NCI-H524 (cell line): ENCODE measurements at regions not wholly inside any gene's neighbourhood (a gene's known extent, or its start where the extent isn't known, plus 50 kb on each side); places are given as distances from the start of the nearest gene placed in this dataset.
"Not testable (repeated sequence)": the region's sequence is repeated elsewhere in the genome, so short reads cannot be mapped to it uniquely, and the experiment has no call there.

Source experiments
- DNase-seq, 2 experiments: peaks; one replicate each; lab custom pipeline; 2025; lab: John Stamatoyannopoulos, UW

GRCh38 chr5:32931438-32931837 lies 220.3 kb downstream of the NPR3 start:
- DNase-seq, result not testable (repeated sequence)

DNA sequence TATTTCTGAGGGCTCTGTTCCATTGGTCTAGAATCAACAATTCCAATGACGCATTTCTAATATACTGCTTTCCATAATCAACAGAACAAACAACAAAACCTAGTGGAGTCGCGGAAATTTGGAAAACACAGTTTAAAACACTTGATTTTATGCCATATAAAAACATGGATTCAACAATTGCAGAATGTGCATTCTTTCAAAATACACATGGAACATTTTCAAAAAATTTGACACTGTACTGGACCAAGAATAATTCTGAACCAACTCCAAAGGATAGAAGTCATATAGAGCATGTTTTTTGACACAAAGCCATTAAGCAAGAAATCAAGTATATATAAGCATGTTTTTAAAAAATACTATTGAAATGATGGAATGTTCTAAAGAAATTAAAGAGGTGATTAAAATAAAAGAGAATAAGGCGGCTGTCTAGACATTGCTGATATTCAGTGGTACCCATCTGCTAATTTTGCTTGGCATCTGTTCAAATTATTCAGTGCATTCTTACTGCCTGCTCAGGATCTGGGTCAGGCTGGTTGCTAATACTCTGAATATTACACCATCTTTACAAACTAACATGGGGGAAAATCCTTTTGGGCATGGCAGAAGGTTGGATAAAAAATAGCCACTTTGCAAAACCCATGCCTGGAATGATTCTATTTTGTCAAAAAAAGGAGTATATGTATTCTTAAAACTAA lies 221.3 kb downstream of the NPR3 start:
- no peak for DNase-seq

DNA sequence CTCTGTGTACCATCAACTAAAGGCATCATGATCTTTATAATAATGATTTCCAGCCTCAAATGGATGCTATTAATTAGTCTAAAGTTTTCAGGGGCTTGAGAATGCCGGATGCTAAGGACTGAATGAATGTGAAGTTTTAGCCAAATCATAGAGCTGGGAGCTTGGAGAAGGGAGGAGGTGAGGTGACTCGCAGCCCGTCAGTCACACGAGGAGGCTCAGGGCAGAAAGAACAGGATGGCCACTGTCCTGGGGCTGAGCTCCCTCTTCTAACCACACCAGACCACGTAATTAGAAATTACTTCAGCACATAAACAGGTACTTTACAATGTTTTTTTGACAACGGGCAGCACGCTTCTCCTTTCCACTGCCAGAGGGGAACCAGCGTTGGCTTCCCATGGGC lies 222.6 kb downstream of the NPR3 start:
- DNase-seq, result no peak

DNA sequence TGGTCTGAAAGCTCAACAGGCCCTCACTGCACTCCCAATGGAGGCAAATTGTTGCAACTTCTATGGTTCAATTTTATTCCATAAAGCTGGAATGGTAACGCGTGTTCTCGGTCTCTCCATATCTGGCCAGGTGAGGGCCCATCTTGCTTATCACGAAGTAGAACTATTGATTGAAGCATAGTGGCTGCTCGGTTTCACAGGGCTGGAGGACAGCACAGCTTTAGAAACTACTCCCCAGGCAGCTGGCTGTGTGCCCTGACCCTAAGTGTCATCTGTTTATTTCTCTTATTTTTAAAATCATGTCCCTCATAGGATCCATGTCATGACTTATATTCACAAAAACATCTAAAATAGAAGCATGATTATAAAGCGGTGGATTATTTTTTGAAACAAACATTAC lies 223.4 kb downstream of the NPR3 start:
- no peak for DNase-seq

GRCh38 chr5:32935283-32935682 lies 224.2 kb downstream of the NPR3 start:
- DNase-seq, result no peak

GRCh38 chr5:32936329-32936728 lies 225.2 kb downstream of the NPR3 start:
- DNase-seq, result no peak

- DNase-seq, result peak in 1 of 2 experiments; percentile 28
Observed at GRCh38 chr5:32942225-32942989, 231.3 kb downstream of the NPR3 start.

DNA sequence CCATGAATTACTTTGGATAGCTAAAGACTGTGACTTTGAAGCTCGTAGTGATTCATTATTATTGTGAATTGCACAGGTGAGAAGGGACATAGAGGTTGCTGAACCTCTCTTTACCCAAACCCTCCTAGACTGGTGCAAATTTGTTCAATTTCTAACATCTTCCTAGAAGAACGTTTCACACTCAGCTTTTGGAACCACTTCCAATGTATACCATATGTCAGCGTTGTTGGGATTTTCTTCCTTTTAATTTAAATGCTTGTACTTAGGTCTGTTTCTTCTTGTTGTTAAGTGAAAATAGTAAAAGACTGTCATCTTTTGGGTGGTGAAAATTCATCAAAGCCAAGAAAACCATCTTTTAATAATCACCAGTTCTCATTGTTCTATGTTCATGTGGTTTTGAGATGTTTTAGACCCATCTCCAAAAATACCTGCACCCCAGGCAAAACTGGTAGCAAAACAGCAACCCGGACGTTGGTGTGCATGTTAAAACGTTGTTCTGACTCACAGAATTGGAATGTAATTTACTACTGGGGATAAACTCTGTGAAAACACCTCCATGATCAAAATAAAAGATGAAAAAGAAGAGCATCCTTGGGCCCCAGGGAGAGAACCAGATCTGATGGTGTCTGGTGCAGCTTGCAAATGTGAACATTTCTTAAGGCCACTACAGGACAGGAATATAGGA lies 238.3 kb downstream of the NPR3 start:
- DNase-seq, result no peak

DNA sequence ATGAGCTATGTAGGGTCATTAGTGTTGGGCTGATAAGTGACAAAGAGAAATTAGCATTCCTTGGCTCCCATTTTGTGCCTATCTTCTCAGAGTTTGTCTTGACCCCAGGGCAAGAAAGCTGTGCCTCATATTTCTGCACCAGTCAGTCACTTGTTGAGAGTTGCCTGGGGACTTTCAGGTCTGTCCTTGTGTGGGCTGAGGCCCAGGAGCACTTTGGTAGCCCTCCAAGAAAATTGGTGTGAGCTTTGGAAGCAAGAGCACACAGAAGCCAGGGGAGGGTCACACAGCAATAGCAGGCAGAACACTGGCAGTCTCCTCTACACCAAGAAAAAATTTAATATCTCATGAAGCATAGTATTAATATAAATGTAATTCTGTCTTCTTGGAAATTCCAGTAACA lies 239.9 kb downstream of the NPR3 start:
- no peak for DNase-seq

DNA sequence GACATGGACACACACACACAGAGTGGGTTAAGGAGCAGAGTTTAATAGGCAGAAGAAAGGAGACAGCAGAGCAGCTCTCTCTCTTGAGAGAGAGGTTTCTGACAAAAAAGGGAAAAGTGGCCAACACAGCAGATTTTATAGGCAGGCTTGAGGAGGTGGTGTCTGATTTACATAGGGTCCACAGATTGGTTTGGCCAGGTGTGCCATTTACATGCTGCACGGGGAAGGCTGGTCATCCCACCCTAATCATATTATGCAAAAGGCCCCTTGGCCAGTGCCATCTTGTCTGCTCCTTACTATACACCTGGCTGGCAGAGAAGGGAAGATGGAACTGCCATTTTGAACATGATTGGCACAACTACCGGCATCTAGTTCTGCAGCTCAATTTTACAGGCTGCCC lies 240.8 kb downstream of the NPR3 start:
- no peak for DNase-seq

DNA sequence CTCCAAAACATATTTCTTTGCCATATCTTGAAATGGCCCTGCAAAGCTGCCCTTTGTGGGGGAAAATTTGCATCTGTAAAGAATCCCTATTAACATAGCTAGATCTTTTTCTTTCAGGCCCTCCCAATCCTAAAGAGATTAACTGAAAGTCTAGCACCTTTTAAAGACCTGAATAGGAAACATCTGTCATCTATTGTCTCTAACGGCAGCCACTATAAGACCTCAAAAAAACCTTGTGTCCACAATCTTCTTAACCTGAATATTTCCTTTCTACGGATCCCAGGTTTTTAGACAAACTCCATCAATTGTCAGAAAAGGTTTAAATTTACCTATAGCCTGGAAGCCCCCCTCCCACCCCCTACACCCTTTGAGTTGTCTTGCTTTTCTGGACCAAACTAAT lies 241.3 kb downstream of the NPR3 start:
- peak in 1 of 2 experiments; percentile 10 for DNase-seq

- no peak for DNase-seq
Observed at GRCh38 chr5:32953694-32954093, 242.6 kb downstream of the NPR3 start.

DNA sequence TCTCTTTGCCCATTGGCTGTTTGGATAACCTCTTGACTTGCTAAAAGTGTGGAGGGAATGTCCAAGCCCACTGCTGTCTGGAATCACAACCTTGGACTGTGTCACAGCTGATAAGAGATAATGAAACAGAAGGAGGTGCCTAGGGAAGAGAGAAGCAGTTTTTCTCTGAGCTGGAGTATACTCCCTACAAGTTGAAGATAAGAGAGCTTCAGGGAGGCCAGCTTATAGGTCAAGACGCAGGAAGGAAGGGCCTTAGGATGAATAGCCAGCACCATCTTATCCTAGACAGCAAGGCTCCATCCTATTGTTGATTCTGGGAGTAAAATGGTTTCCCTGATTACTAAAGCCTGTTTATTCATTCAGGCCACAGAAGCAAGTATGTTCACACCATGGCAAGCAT lies 244.7 kb downstream of the NPR3 start:
- DNase-seq, result no peak

GRCh38 chr5:32960340-32961058 lies 249.4 kb downstream of the NPR3 start:
- no peak for DNase-seq

- DNase-seq, result no peak
Observed at GRCh38 chr5:32961059-32961415, 249.9 kb downstream of the NPR3 start.

DNA sequence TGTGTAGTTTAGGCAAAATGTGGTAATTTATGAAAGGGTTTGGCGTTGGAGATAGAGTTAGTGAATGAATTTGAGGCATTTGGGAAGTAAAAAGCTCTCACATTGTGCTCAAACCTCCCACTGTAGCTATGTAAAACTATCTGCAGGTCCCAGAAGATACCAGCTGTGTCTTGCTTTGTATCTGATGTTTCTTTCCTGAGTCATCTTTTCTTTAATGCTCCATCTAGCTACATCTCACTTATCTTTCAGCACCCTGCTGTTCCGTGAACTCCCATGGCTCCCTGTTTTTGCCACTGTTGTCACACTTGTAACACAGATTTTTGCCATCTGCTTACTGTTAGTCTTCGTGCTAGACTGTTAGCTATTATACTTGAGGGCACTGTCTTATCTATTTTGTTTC lies 253.1 kb downstream of the NPR3 start:
- DNase-seq, result no peak

GRCh38 chr5:32973646-32974045 lies 262.5 kb downstream of the NPR3 start:
- no peak for DNase-seq

DNA sequence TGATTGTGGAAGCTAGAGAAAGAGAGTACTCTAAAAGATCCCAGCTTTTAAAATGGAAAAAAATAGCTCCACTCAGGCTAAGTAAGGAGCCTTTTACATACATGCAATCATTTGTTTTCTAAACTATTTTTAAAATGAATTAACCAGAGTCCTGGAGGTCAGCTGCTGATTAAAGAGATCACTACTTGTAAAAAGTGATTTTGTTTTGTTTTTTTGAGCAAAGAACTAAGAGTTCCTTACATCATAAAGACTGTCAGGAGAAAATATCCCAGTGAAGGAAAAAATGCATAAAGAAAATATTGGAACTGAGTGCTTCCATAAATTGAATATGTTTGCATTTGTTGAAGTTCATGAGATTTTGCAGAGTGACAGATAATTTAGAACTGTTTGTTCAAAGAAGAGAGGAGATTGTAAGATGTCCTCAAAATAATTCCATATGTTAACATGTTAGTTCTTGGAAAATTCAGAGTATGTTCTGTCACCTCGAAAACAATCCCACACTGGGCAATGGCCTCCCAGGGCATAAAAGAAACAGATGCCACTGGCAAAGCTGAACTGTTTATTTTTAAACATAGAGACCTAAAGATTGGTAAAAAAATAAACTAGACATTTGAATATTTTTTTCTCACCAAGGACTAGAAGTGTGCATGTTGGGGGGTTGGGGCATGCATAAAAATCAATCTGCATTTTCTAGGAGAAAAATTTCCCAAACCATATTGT lies 264.7 kb downstream of the NPR3 start:
- DNase-seq, result no peak

- DNase-seq, result no peak
Observed at GRCh38 chr5:32981061-32981460, 269.9 kb downstream of the NPR3 start.

GRCh38 chr5:32984851-32985610 lies 273.9 kb downstream of the NPR3 start:
- DNase-seq, result no peak

- DNase-seq, result no peak
Observed at GRCh38 chr5:32989815-32990214, 278.7 kb downstream of the NPR3 start.
